Neural cell (in vitro differentiated cells): ENCODE measurements at regions not wholly inside any gene's neighbourhood (a gene's known extent, or its start where the extent isn't known, plus 50 kb on each side); places are given as distances from the start of the nearest gene placed in this dataset.

ENCODE experiments used
- H2AFZ ChIP-seq: fragments of 200-600, 300-800 bp; sonication (generic), shearing (Covaris generic); 2 replicates; pipeline ENCODE4 v1.6.0; 2014; ENCODE audit warnings: low read depth, mild to moderate bottlenecking, antibody characterized with exemption, low read length, moderate library complexity
- H3F3A ChIP-seq: fragments of 200-600 bp; shearing (Covaris generic); 2 replicates; pipeline ENCODE4 v1.6.1; 2016; ENCODE audit warnings: mild to moderate bottlenecking, moderate library complexity, mixed read lengths, antibody characterized with exemption, low read length; ENCODE audit not compliant: insufficient read depth, poor library complexity, severe bottlenecking
- H3K27ac ChIP-seq: fragments of 200-600, 300-800 bp; sonication (generic), shearing (Covaris generic); 2 replicates; pipeline ENCODE4 v1.5.1; 2014; ENCODE audit warnings: mild to moderate bottlenecking, low read length, moderate library complexity
- H3K27me3 ChIP-seq: fragments of 300-800, 200-600 bp; sonication (generic), shearing (Covaris generic); 2 replicates; pipeline ENCODE4 v1.6.0; 2014; ENCODE audit warnings: mild to moderate bottlenecking, low read depth, low read length, moderate library complexity; ENCODE audit not compliant: insufficient read depth
- H3K36me3 ChIP-seq: fragments of 300-800, 200-600 bp; sonication (generic), shearing (Covaris generic); 2 replicates; pipeline ENCODE4 v1.5.1; 2014; ENCODE audit warnings: mild to moderate bottlenecking, antibody characterized with exemption, low read length, moderate library complexity; ENCODE audit not compliant: insufficient read depth
- H3K4me2 ChIP-seq: fragments of 300-800, 200-600 bp; sonication (generic), shearing (Covaris generic); 2 replicates; pipeline ENCODE4 v1.6.0; 2014; ENCODE audit warnings: mild to moderate bottlenecking, low read length
- H3K4me3 ChIP-seq: fragments of 300-800, 200-600 bp; sonication (generic), shearing (Covaris generic); 2 replicates; pipeline ENCODE4 v1.5.1; 2014; ENCODE audit warnings: mild to moderate bottlenecking, low read length, moderate library complexity
- H3K79me2 ChIP-seq: fragments of 200-600 bp; shearing (Covaris generic); replicated peaks from 2 replicates; pipeline ENCODE4 v1.6.0; 2014; ENCODE audit warnings: mild to moderate bottlenecking, low read length, moderate library complexity; ENCODE audit not compliant: insufficient read depth
- H3K9ac ChIP-seq: fragments of 300-800, 200-600 bp; sonication (generic), shearing (Covaris generic); 2 replicates; pipeline ENCODE4 v1.6.1; 2016; ENCODE audit warnings: mild to moderate bottlenecking, low read length, mixed read lengths
- H3K9me2 ChIP-seq: fragments of 200-600 bp; shearing (Covaris generic); 2 replicates; pipeline ENCODE4 v1.6.1; 2016; ENCODE audit warnings: mild to moderate bottlenecking, low read length, mixed read lengths; ENCODE audit not compliant: insufficient read depth
- H3K9me3 ChIP-seq: fragments of 200-600, 300-800 bp; sonication (generic), shearing (Covaris generic); 2 replicates; pipeline ENCODE4 v1.6.1; 2016; ENCODE audit warnings: mild to moderate bottlenecking, mixed run types, low read length, moderate library complexity, mixed read lengths
- H4K20me1 ChIP-seq: fragments of 200-600 bp; shearing (Covaris generic); 2 replicates; pipeline ENCODE4 v1.6.1; 2016; ENCODE audit warnings: mild to moderate bottlenecking, mixed run types; ENCODE audit not compliant: insufficient read depth
- EP300 ChIP-seq: fragments of 450-650 bp; conservative IDR thresholded peaks from 2 replicates; pipeline ENCODE4 v1.6.1; 2014; ENCODE audit warnings: antibody characterized with exemption, mild to moderate bottlenecking, moderate library complexity; ENCODE audit not compliant: poor library complexity, severe bottlenecking
- EZH2 ChIP-seq: fragments of 200-600, 300-800 bp; shearing (Covaris generic), sonication (generic); IDR thresholded peaks from 2 replicates; pipeline ENCODE4 v1.6.1; 2014; ENCODE audit warnings: antibody characterized with exemption, low read length, borderline replicate concordance, mild to moderate bottlenecking; ENCODE audit not compliant: insufficient read depth, poor library complexity, severe bottlenecking
- MXI1 ChIP-seq: fragments of 450-650 bp; conservative IDR thresholded peaks from 2 replicates; pipeline ENCODE4 v1.6.1; 2014; ENCODE audit warnings: antibody characterized with exemption, mild to moderate bottlenecking; ENCODE audit not compliant: poor library complexity, severe bottlenecking
- RAD21 ChIP-seq: fragments of 450-650 bp; conservative IDR thresholded peaks from 2 replicates; pipeline ENCODE4 v1.6.1; 2014; ENCODE audit warnings: antibody characterized with exemption, mild to moderate bottlenecking, moderate library complexity
- SMC3 ChIP-seq: fragments of 450-650 bp; conservative IDR thresholded peaks from 2 replicates; pipeline ENCODE4 v1.6.1; 2014; ENCODE audit warnings: antibody characterized with exemption, mild to moderate bottlenecking, moderate library complexity; ENCODE audit not compliant: poor library complexity
- TAF1 ChIP-seq: IDR thresholded peaks from 2 replicates; pipeline ENCODE4 v1.6.1; 2012; ENCODE audit warnings: low read depth
- TF ChIP-seq, protein P1 (sequence below): fragments of 450-650 bp; IDR thresholded peaks from 2 replicates; pipeline ENCODE4 v1.5.1; 2014; ENCODE audit warnings: antibody characterized with exemption, mild to moderate bottlenecking, moderate library complexity; ENCODE audit not compliant: poor library complexity, severe bottlenecking
- TF ChIP-seq, protein P2 (sequence below): IDR thresholded peaks from 2 replicates; pipeline ENCODE4 v1.6.1; 2012; ENCODE audit warnings: borderline replicate concordance

DNA sequence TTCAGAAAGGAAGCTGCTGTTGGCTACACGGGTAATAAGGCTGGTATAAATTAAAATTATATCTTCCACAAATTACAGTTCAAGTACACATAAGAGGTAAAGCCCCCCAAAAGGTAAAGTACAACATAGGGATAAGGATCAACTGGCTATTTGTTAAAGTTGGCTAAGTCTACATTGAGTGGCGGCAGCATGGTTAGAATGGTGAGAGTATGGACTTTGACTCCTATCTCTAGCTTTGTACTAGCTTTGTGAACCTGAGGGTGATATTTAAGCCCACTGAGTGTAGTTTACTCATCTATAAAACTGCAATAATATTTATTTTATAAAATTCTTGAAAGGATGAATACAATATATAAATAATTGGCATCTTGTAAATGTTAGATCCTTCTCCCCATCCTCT, 542.8 kb downstream of the DSC3 start:
- Histone ChIP-seq H2AFZ (no peak overlapping the region), H3K4me3 (no peak overlapping the region), H3K4me2 (no peak overlapping the region), H3K27me3 (no peaks in the 10 kb centered on the region), H3K9me2 (no peaks in the 10 kb centered on the region), H4K20me1 (no peaks in the 10 kb centered on the region), H3K9me3 (no peaks in the 10 kb centered on the region), H3K27ac (no peak overlapping the region), H3F3A (no peaks in the 10 kb centered on the region), H3K36me3 (no peaks in the 10 kb centered on the region), H3K79me2 (no peaks in the 10 kb centered on the region), H3K9ac (no peak overlapping the region)
- no peak for TF ChIP-seq SMC3
- no peak for TF ChIP-seq TAF1
- no peak for TF ChIP-seq RAD21
- TF ChIP-seq EZH2: no peak
- no peak for TF ChIP-seq EP300
- TF ChIP-seq, protein P1, sequence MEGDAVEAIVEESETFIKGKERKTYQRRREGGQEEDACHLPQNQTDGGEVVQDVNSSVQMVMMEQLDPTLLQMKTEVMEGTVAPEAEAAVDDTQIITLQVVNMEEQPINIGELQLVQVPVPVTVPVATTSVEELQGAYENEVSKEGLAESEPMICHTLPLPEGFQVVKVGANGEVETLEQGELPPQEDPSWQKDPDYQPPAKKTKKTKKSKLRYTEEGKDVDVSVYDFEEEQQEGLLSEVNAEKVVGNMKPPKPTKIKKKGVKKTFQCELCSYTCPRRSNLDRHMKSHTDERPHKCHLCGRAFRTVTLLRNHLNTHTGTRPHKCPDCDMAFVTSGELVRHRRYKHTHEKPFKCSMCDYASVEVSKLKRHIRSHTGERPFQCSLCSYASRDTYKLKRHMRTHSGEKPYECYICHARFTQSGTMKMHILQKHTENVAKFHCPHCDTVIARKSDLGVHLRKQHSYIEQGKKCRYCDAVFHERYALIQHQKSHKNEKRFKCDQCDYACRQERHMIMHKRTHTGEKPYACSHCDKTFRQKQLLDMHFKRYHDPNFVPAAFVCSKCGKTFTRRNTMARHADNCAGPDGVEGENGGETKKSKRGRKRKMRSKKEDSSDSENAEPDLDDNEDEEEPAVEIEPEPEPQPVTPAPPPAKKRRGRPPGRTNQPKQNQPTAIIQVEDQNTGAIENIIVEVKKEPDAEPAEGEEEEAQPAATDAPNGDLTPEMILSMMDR: no peak

DNA sequence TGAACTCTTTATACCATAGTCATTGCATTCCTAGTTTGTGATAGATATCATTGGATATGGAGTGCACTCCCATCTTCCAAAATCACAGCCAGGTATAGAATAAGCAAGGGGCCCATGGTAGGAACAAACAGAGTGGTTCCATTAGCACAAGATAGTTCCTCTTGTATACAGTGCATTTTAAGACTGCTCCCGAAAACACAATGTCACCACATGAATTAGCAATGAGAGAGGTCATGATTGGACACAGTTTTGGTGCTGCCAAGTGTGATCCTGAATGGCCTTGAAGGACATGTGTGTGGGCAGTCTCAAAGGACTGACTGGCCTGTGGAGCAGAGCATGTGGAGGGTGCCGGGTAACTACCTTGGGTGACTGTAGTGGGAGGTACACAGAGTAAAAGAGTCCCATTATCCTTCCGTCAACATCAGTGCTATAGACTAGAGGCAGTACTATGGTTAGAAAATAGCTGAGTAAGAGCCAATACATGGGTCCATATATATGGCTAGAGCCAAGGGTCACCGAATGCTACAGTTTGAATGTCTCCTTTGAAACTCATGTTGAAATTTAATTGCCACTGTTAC, 549.9 kb downstream of the DSC3 start:
- no peak overlapping the region for H3K4me3 ChIP-seq

More for the DNA sequence above, 549.9 kb downstream of the DSC3 start:
- Histone ChIP-seq H3K9ac (no peak overlapping the region), H3K27ac (no peak overlapping the region), H3K36me3 (no peaks in the 10 kb centered on the region), H3K79me2 (no peaks in the 10 kb centered on the region), H2AFZ (no peak overlapping the region), H3K9me3 (no peaks in the 10 kb centered on the region), H3K27me3 (no peaks in the 10 kb centered on the region), H3F3A (no peaks in the 10 kb centered on the region), H3K4me2 (no peak overlapping the region), H4K20me1 (no peaks in the 10 kb centered on the region), H3K9me2 (no peaks in the 10 kb centered on the region)
- TF ChIP-seq MXI1 (no peak), RAD21 (no peak)
- TF ChIP-seq, protein P2, sequence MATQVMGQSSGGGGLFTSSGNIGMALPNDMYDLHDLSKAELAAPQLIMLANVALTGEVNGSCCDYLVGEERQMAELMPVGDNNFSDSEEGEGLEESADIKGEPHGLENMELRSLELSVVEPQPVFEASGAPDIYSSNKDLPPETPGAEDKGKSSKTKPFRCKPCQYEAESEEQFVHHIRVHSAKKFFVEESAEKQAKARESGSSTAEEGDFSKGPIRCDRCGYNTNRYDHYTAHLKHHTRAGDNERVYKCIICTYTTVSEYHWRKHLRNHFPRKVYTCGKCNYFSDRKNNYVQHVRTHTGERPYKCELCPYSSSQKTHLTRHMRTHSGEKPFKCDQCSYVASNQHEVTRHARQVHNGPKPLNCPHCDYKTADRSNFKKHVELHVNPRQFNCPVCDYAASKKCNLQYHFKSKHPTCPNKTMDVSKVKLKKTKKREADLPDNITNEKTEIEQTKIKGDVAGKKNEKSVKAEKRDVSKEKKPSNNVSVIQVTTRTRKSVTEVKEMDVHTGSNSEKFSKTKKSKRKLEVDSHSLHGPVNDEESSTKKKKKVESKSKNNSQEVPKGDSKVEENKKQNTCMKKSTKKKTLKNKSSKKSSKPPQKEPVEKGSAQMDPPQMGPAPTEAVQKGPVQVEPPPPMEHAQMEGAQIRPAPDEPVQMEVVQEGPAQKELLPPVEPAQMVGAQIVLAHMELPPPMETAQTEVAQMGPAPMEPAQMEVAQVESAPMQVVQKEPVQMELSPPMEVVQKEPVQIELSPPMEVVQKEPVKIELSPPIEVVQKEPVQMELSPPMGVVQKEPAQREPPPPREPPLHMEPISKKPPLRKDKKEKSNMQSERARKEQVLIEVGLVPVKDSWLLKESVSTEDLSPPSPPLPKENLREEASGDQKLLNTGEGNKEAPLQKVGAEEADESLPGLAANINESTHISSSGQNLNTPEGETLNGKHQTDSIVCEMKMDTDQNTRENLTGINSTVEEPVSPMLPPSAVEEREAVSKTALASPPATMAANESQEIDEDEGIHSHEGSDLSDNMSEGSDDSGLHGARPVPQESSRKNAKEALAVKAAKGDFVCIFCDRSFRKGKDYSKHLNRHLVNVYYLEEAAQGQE: no peak
